Neuronal stem cell (in vitro differentiated cells): ENCODE measurements at regions not wholly inside any gene's neighbourhood (a gene's known extent, or its start where the extent isn't known, plus 50 kb on each side); places are given as distances from the start of the nearest gene placed in this dataset.
A peak's percentile ranks its signal among the peaks of the same experiment; 100 is the strongest.

Experiments
- DNase-seq: peaks from one replicate; pipeline ENCODE4 v3.0.0-alpha.2; 2013; ENCODE audit warnings: low spot score
- H2AFZ ChIP-seq: one replicate; pipeline ENCODE4 v1.6.1; 2013; ENCODE audit warnings: mild to moderate bottlenecking, low read length, inconsistent platforms
- H2AK5ac ChIP-seq: 2 replicates; pipeline ENCODE4 v1.6.1; 2013; ENCODE audit warnings: low read depth, mild to moderate bottlenecking, inconsistent platforms, low read length, moderate library complexity, mixed read lengths
- H2BK120ac ChIP-seq: 2 replicates; pipeline ENCODE4 v1.6.1; 2013; ENCODE audit warnings: low read depth, mild to moderate bottlenecking, inconsistent platforms, low read length, moderate library complexity, mixed read lengths
- H2BK12ac ChIP-seq: one replicate; pipeline ENCODE4 v1.6.1; 2013; ENCODE audit warnings: low read length, inconsistent platforms
- H2BK15ac ChIP-seq: 2 replicates; pipeline ENCODE4 v1.6.1; 2013; ENCODE audit warnings: mild to moderate bottlenecking, low read length, inconsistent platforms, mixed read lengths
- H2BK5ac ChIP-seq: one replicate; pipeline ENCODE4 v1.6.1; 2013; ENCODE audit warnings: inconsistent platforms, mild to moderate bottlenecking, low read length, moderate library complexity
- H3K14ac ChIP-seq: one replicate; pipeline ENCODE4 v1.6.1; 2013; ENCODE audit warnings: low read length, inconsistent platforms
- H3K18ac ChIP-seq: 2 replicates; pipeline ENCODE4 v1.6.1; 2013; ENCODE audit warnings: low read length, inconsistent platforms
- H3K23ac ChIP-seq: 2 replicates; pipeline ENCODE4 v1.6.1; 2013; ENCODE audit warnings: low read depth, mild to moderate bottlenecking, mixed read lengths, low read length, inconsistent platforms; ENCODE audit not compliant: poor library complexity
- H3K27ac ChIP-seq: replicated peaks from 3 replicates; pipeline ENCODE4 v1.5.1; 2013; ENCODE audit warnings: low read length, inconsistent platforms
- H3K27me3 ChIP-seq, 3 experiments: 2 replicates each; pipeline ENCODE4 v1.6.1; 2013; ENCODE audit warnings: low read length in 3 of 3, mild to moderate bottlenecking in 2 of 3, inconsistent platforms in 1 of 3, low read depth in 1 of 3, mixed read lengths in 1 of 3, moderate library complexity in 1 of 3; ENCODE audit not compliant: control insufficient read depth in 3 of 3, insufficient read depth in 3 of 3
- H3K36me3 ChIP-seq, 2 donors: replicated peaks in 1 of 2; 2 replicates each; pipeline ENCODE4 v1.6.1; 2013; ENCODE audit warnings: low read length in 2 of 2; ENCODE audit not compliant: control insufficient read depth in 2 of 2, insufficient read depth in 2 of 2
- H3K4ac ChIP-seq: 2 replicates; pipeline ENCODE4 v1.6.1; 2013; ENCODE audit warnings: inconsistent platforms, mild to moderate bottlenecking, low read length, moderate library complexity
- H3K4me1 ChIP-seq, 2 donors: 1 replicate in 1 of 2; 2 replicates in 1 of 2; pipeline ENCODE4 v1.6.1; 2013; ENCODE audit warnings: low read length in 2 of 2, low read depth in 1 of 2; ENCODE audit not compliant: control insufficient read depth in 2 of 2, insufficient read depth in 1 of 2
- H3K4me2 ChIP-seq: one replicate; pipeline ENCODE4 v1.6.1; 2013; ENCODE audit warnings: mild to moderate bottlenecking, low read length, inconsistent platforms; ENCODE audit not compliant: insufficient read depth, poor library complexity, severe bottlenecking
- H3K4me3 ChIP-seq, 2 donors: 2 replicates each; pipeline ENCODE4 v1.5.1; 2013; ENCODE audit warnings: low read length in 2 of 2, mild to moderate bottlenecking in 2 of 2, inconsistent platforms in 1 of 2, moderate library complexity in 1 of 2
- H3K79me1 ChIP-seq: one replicate; pipeline ENCODE4 v1.6.1; 2013; ENCODE audit warnings: low read depth, mild to moderate bottlenecking, inconsistent platforms, low read length, moderate library complexity
- H3K9ac ChIP-seq: one replicate; pipeline ENCODE4 v1.6.1; 2013; ENCODE audit warnings: mild to moderate bottlenecking, low read depth, low read length, inconsistent platforms; ENCODE audit not compliant: poor library complexity
- H3K9me3 ChIP-seq, 2 donors: replicated peaks in 1 of 2; 2 replicates each; pipeline versions ENCODE3 to v1.6.1; 2013; ENCODE audit warnings: low read length in 2 of 2, mild to moderate bottlenecking in 2 of 2, inconsistent platforms in 1 of 2, low read depth in 1 of 2, mixed read lengths in 1 of 2, moderate library complexity in 1 of 2; ENCODE audit not compliant: control insufficient read depth in 2 of 2, insufficient read depth in 1 of 2
- H4K8ac ChIP-seq: one replicate; pipeline ENCODE4 v1.6.1; 2013; ENCODE audit warnings: low read depth, mild to moderate bottlenecking, inconsistent platforms, low read length, moderate library complexity
- H4K91ac ChIP-seq: one replicate; pipeline ENCODE4 v1.6.1; 2013; ENCODE audit warnings: low read length, low read depth, mild to moderate bottlenecking, inconsistent platforms; ENCODE audit not compliant: poor library complexity
- WGBS, 2 donors: extraction: QIAGEN DNeasy Blood & Tissue Kit; methylation state at CpG; one replicate each; pipeline ENCODE4 v1.1.7; 2013; ENCODE audit warnings: missing lambda C conversion rate in 2 of 2, mixed read lengths in 1 of 2; ENCODE audit not compliant: insufficient read length in 2 of 2, insufficient replicate concordance in 1 of 2; ENCODE audit errors: extremely low coverage in 2 of 2; 5-methylcytosine and 5-hydroxymethylcytosine counted together

DNA sequence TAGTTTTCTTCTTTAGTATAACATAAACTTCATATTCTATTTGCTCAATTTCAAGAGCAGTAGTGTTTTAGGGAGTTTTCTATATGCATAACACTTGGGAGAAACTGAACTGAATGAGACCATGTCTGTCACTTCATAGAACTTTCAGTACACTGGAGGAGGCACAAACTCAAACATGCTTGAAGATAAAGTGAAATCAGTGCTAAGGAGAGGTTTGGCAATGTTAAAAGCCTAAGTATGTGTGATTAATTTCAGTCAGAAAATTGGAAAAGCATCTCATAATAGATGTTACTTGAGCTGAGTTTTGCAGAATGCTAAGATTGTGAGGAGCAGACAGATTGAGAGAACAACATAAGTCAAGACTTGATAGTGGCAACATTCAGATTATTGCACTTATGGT lies 411.2 kb upstream of the HS3ST1 start:
- H2BK120ac ChIP-seq = no peak overlapping the region
- no peak overlapping the region for H3K14ac ChIP-seq
- no peaks in the 10 kb centered on the region for H3K36me3 ChIP-seq
- no peak overlapping the region for H3K9ac ChIP-seq
- no peak overlapping the region for H4K91ac ChIP-seq
- H3K79me1 ChIP-seq = no peaks in the 10 kb centered on the region
- no peaks in the 10 kb centered on the region for H3K4me1 ChIP-seq
- no peak overlapping the region for H2BK12ac ChIP-seq
- H3K18ac ChIP-seq = no peak overlapping the region
- H2BK15ac ChIP-seq = no peak overlapping the region
- no peak overlapping the region for H2BK5ac ChIP-seq
- no peak overlapping the region for H3K23ac ChIP-seq
- H3K4me3 ChIP-seq = no peak overlapping the region
- no peak overlapping the region for H4K8ac ChIP-seq
- H2AK5ac ChIP-seq = no peak overlapping the region
- DNase-seq = no peak
- H2AFZ ChIP-seq = no peak overlapping the region
- H3K4ac ChIP-seq = no peak overlapping the region
- no peak overlapping the region for H3K4me2 ChIP-seq
- H3K9me3 ChIP-seq = no peaks in the 10 kb centered on the region
- H3K27ac ChIP-seq = no peak overlapping the region
- peaks cover 0 to 34% (median 0%) of the 10 kb centered on the region in 3 experiments for H3K27me3 ChIP-seq

DNA sequence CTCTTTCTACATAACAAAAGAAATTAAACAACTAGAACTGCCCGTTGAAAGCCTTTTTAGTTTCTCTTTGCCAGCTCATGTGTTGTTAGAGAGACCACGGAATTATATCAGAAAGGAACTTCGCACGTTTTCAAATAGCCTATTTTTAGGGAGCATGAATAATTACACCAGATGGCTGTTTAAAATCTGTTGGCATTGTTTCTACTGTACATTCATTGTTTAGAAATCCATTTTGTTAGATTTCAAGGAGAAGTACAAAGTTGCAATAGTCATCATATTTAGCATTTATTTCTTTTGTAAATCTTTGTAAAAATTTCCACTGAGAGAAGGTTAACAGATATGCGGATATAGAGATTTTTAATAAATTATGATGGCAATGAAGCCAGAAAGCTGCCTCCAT lies 403.0 kb upstream of the HS3ST1 start:
- DNase-seq = no peak
- H2AFZ ChIP-seq = no peak overlapping the region
- H3K23ac ChIP-seq = no peak overlapping the region
- no peak overlapping the region for H3K4me3 ChIP-seq
- no CpG with 5 or more reads among the region's 5 CpGs for WGBS, 2 donors
- H2BK5ac ChIP-seq = no peak overlapping the region
- no peak overlapping the region for H2AK5ac ChIP-seq
- H3K9ac ChIP-seq = no peak overlapping the region
- no peak overlapping the region for H3K4me2 ChIP-seq
- no peaks in the 10 kb centered on the region for H3K27me3 ChIP-seq
- no peak overlapping the region for H2BK15ac ChIP-seq
- H3K27ac ChIP-seq = no peak overlapping the region
- H3K9me3 ChIP-seq = no peaks in the 10 kb centered on the region
- H4K91ac ChIP-seq = no peak overlapping the region
- H4K8ac ChIP-seq = no peak overlapping the region
- H3K79me1 ChIP-seq = no peaks in the 10 kb centered on the region
- H2BK120ac ChIP-seq = no peak overlapping the region
- no peak overlapping the region for H3K18ac ChIP-seq
- H3K14ac ChIP-seq = no peak overlapping the region
- no peaks in the 10 kb centered on the region for H3K36me3 ChIP-seq
- H2BK12ac ChIP-seq = no peak overlapping the region
- no peaks in the 10 kb centered on the region for H3K4me1 ChIP-seq
- no peak overlapping the region for H3K4ac ChIP-seq

DNA sequence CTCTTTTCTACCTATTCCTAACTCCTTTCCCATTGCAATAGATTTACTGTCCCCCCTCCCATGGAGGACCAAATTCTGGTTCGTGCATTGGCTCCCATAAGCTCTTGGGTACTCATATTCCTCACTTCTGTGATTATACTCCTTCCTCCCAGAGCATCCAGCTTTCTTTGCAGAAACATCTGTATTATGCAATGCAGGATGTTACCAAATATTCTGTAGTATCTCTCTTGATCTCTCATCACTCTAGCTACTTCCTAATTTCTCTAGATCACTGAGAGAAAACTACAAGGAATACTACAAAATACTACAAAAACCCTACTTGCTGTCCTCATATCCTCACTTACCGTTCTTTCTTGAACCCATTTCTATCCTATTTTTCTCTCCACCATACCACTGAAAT lies 395.9 kb upstream of the HS3ST1 start:
- H3K23ac ChIP-seq = no peak overlapping the region
- no peak overlapping the region for H4K8ac ChIP-seq
- no peak overlapping the region for H2BK120ac ChIP-seq
- H3K18ac ChIP-seq = no peak overlapping the region
- no peak overlapping the region for H3K14ac ChIP-seq
- 100% methylated on average over 1 of the region's 2 CpGs for WGBS, 2 donors
- no peaks in the 10 kb centered on the region for H3K9me3 ChIP-seq
- H2BK12ac ChIP-seq = no peak overlapping the region
- H3K4ac ChIP-seq = no peak overlapping the region
- H4K91ac ChIP-seq = no peak overlapping the region
- no peak overlapping the region for H2AK5ac ChIP-seq
- H3K27ac ChIP-seq = no peak overlapping the region
- no peaks in the 10 kb centered on the region for H3K36me3 ChIP-seq
- no peak overlapping the region for H3K4me2 ChIP-seq
- H2AFZ ChIP-seq = no peak overlapping the region
- no peak overlapping the region for H3K9ac ChIP-seq
- H3K4me1 ChIP-seq = peaks cover 2 to 4% of the 10 kb centered on the region in 2 donors
- H3K79me1 ChIP-seq = no peaks in the 10 kb centered on the region
- no peaks in the 10 kb centered on the region for H3K27me3 ChIP-seq
- H2BK15ac ChIP-seq = no peak overlapping the region
- no peak overlapping the region for H2BK5ac ChIP-seq
- no peak overlapping the region for H3K4me3 ChIP-seq
- no peak for DNase-seq

DNA sequence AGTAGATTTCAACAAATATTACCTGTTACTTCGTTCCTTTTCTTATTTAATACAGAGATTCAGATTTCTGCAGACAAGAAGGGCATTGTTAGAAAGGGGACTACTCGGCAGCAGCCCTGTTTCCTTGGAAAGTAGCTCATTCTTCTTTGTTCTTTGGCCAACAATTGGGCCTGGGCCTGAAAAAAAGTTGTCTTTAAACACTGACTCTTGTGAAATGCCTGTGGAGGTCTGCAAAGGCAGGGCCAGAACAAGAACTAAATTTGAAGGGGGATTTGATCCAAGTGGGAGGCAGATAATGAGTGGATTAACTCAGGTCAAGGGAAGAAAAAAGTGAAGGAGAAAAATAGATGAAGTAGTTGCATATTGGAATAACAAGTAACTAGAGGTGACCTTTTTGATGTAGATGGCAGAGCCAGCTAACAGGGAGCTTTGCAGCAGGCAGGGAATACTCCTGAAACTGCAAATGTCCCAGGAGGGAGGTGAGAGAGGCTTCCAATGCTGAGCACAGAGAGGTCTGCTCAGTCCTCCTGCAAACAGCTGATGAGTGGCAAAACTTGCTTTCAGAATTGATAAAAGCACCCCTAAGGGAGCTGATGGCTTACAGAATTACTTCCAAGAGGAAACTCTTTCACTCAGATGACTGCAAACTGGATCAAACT lies 393.2 kb upstream of the HS3ST1 start:
- Histone ChIP-seq H3K4me1 (peaks cover 2 to 4% of the 10 kb centered on the region in 2 donors), H2AK5ac (no peak overlapping the region), H3K4me3 (no peak overlapping the region), H3K18ac (no peak overlapping the region), H3K9ac (no peak overlapping the region), H3K4ac (no peak overlapping the region), H3K14ac (no peak overlapping the region), H3K79me1 (no peaks in the 10 kb centered on the region), H3K27ac (peak overlapping the region; percentile 67), H2BK5ac (no peak overlapping the region), H2BK15ac (no peak overlapping the region), H3K36me3 (no peaks in the 10 kb centered on the region), H3K4me2 (no peak overlapping the region), H2BK12ac (no peak overlapping the region), H2BK120ac (no peak overlapping the region), H3K27me3 (no peaks in the 10 kb centered on the region), H3K23ac (no peak overlapping the region), H3K9me3 (no peaks in the 10 kb centered on the region), H4K8ac (no peak overlapping the region), H2AFZ (peak overlapping the region; percentile 73), H4K91ac (no peak overlapping the region)
- peak; percentile 21 for DNase-seq
- no CpG with 5 or more reads among the region's 2 CpGs for WGBS, 2 donors
